GM13976 (cell line): ENCODE measurements at regions not wholly inside any gene's neighbourhood (a gene's known extent, or its start where the extent isn't known, plus 50 kb on each side); places are given as distances from the start of the nearest gene placed in this dataset.

Experiments
- DNase-seq: peaks from one replicate; pipeline ENCODE4 v3.0.0; 2012; ENCODE audit warnings: low spot score
- CTCF ChIP-seq: IDR thresholded peaks from 2 replicates; pipeline ENCODE4 v1.5.1; 2012; ENCODE audit warnings: borderline replicate concordance, mild to moderate bottlenecking; ENCODE audit not compliant: insufficient read depth; ENCODE audit errors: extremely low read depth, missing control alignments, control extremely low read depth
- in situ Hi-C: fragments of 300-500 bp; cut with MboI; formaldehyde crosslinking; loops from one replicate; pipeline ENCODE4 v1.12.0; 2022; ENCODE audit warnings: low sequenced_read_pairs, mixed read lengths, inconsistent platforms; ENCODE audit not compliant: unreplicated experiment

GRCh38 chr4:1474126-1475090, 68.2 kb upstream of the NKX1-1 start:
- no peak for TF ChIP-seq CTCF
- DNase-seq, result no peak
- in situ Hi-C loops, result no loop called here

- no peak for DNase-seq
- no peak for TF ChIP-seq CTCF
- in situ Hi-C loops, result no loop called here
These were observed 67.5 kb upstream of the NKX1-1 start for GRCh38 chr4:1473718-1474117.

- TF ChIP-seq CTCF, result no peak
- in situ Hi-C loops, result no loop called here
- no peak for DNase-seq
These were observed 66.8 kb upstream of the NKX1-1 start for GRCh38 chr4:1472911-1473518.

GRCh38 chr4:1472148-1472797, 66.0 kb upstream of the NKX1-1 start:
- in situ Hi-C loops, result no loop called here
- DNase-seq, result no peak
- no peak for TF ChIP-seq CTCF

- in situ Hi-C loops, result no loop called here
- no peak for TF ChIP-seq CTCF
- no peak for DNase-seq
These were observed 65.4 kb upstream of the NKX1-1 start for GRCh38 chr4:1471443-1472147.
